Skin epidermis (tissue), 12 donors: ENCODE measurements at regions not wholly inside any gene's neighbourhood (a gene's known extent, or its start where the extent isn't known, plus 50 kb on each side); places are given as distances from the start of the nearest gene placed in this dataset.

Experiments
- H3K27ac ChIP-seq, 21 experiments: fragments of 200-600 bp; sonication (generic) in 11 of 21; one replicate each; pipeline ENCODE4 v1.5.0; 2020; ENCODE audit warnings: mild to moderate bottlenecking in 3 of 21, inconsistent platforms in 2 of 21, moderate library complexity in 2 of 21
- H3K4me3 ChIP-seq, 7 experiments: fragments of 200-600 bp; sonication (generic) in 2 of 7; one replicate each; pipeline ENCODE4 v1.5.0; 2020; ENCODE audit warnings: inconsistent platforms in 2 of 7, mild to moderate bottlenecking in 2 of 7, moderate library complexity in 1 of 7

DNA sequence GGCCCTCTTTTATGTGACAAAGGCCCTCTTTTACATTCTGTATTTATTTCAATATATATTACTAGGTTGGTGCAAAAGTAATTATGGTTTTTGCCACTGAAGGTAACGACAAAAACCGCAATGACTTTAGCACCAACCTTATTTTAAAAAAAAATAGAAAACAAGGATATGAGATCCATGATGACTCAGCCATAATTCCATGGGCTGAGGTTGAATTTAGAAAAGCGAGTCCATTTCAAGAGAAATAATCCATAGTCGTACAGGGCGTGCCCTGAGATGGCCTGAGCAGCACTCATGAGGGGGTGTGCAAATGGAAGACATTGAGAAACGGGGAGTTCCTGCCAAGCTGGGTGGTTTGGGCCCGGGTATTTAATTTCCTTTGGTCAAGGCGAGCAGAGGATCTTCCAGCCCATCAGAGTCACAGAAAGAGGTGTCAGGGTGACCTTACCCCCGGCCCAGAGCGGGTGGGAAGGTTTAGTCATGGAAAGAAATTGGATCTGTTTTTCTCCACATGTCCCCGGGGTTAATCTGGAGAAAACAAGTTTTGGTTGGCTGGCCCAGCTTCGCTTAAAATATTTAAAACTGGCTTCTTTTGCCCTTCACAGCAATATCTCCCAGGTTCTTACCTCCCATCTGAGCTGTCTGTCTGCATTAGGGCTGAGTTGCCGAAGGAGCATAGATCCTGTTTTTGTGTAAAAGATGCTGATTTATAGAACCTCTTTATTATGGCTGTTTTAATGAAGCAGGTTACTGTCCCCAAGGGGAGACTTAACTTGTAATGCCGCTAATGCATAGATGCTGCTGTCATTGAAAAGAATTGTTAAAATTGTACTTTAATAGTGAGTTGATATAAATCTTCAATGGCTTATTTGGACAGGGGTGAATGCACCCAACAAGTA, 255.6 kb downstream of the PREX1 start:
- Histone ChIP-seq H3K4me3 (no peak overlapping the region), H3K27ac (no peak overlapping the region)

DNA sequence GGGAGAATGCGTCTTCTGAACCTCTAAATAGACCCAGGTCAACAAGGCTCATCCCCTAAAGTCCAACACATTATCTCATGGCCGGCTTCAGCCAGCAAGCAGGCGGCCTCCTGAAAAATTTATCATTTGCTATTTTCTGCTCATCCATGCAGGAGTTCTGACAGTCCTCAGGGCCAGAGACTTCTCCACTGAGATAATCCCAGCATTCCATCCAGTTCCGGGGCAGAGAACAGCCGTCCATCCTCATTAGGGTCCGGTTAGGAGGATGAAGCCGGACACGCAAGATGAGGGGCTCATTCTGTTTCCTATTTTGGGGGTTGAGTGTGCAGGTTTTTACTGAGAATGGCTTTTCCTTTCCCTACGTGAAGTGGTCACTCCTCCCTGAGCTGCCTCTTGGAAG, 258.1 kb downstream of the PREX1 start:
- Histone ChIP-seq H3K4me3 (no peak overlapping the region), H3K27ac (no peak overlapping the region)

DNA sequence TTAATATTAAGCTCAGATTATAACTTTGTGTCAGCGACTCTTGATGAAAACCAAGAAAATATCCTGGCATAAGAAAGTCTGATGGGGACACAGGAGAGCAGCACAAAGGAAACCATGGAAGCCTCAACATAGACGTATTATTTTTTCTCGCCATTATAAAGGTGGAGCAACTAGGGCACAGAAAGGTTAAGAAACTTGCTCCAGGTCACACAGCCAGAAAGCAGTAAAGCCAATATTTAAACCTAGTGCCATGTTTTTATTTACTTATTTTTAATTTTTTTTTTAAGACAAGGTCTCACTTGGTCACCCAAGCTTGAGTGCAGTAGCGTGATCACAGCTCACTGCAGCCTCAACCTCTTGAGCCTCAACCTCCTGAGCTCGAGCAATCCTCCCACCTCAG, 259.3 kb downstream of the PREX1 start:
- H3K4me3 ChIP-seq, result no peak overlapping the region

DNA sequence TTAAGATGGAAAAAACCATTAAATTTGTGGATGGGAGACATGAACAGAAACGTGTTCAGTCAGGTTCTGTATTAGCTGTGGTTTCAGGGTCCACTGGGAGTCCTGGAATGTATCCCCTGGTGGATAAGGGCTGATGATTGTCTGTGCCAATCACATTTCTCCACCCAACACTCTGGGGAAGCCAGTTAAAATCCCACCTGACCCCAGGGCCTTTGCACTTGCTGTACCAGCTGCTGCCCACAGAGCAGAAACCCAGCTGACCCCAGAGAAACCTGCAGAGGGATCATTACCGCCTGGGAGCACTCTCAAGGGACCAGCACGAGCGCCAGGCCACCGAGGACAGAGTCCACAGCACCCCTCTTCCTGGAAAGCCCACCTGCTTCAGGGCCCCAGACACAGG, 260.7 kb downstream of the PREX1 start:
- Histone ChIP-seq H3K27ac (no peak overlapping the region), H3K4me3 (no peak overlapping the region)

More for the DNA sequence above, 259.3 kb downstream of the PREX1 start:
- H3K27ac ChIP-seq, result no peak overlapping the region

DNA sequence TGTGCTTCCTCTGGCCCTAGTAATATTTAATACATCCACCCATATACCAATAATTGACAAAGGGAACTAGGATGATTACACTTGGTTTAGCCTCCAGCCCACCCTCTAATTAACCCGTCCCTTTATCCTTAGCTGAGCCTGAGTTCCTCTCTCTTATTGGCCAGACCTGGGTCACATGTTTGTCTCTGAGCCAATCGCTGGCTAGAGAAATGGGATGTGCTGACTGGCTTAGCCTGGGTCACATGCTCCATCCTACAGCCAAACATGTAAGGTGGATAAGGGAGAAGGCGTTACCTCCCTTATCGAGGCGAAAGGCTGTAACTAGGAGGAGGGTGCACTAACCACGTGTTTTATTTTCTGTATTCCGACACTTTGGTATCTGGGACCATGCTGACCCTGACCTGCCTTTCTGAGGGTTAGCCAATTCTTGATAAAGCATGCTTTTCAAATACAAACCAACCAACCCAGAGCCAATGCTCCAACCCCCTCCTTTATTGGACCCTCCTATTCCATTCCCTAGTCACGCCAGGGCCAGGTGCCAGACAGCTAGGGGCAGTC, 262.7 kb downstream of the PREX1 start:
- Histone ChIP-seq H3K4me3 (no peak overlapping the region), H3K27ac (no peak overlapping the region)

DNA sequence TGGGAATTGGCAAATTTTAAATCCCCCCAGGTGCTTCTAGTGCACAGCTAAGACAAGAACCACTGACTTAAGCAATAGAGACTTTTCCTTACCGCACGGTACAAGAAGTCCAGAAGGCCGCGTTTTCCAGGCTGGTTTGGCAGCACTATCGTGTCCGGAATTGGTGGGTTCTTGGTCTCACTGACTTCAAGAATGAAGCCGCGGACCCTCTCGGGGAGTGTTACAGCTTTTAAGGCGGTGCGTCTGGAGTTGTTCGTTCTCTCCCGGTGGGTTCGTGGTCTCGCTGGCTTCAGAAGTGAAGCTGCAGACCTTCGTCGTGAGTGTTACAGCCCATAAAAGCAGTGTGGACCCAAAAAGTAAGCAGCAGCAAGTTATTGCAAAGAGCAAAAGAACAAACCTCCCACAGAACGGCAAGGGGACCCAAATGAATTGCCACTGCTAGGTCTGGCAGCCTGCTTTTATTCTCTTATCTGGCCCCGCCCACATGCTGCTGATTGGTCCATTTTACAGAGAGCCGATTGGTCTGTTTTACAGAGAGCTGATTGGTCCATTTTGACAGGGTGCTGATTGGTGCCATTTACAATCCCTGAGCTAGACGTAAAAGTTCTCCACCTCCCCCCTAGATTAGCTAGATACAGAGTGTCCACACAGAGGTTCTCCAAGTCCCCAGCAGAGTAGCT, 264.5 kb downstream of the PREX1 start:
- no peak overlapping the region for H3K27ac ChIP-seq
- H3K4me3 ChIP-seq, result no peak overlapping the region

DNA sequence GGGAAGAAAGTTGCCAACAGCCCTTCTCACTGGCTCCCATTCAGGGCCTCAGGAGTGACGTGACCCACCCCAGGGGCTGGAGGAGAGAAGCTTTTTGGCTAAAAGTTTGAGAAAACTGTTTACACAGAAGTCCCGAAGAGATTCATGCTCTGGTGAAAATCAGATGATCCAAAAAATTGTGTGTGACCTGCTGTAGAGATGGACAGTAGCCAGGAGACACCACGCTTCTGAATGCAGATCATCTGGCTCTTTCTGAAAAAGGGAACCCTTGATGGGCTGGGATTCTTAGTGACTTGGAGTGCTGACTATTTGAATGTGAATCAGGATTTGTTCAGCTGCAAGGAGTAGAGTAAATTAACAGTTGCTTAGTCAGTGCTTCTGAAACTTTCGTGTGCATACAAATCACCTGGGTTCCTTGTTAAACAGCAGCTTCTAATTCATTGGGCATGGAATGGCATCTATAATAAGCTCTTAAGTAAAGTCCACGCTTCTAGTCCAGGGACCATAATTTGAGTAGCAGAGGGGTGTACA, 265.1 kb downstream of the PREX1 start:
- H3K4me3 ChIP-seq, result no peak overlapping the region
- H3K27ac ChIP-seq, result no peak overlapping the region

DNA sequence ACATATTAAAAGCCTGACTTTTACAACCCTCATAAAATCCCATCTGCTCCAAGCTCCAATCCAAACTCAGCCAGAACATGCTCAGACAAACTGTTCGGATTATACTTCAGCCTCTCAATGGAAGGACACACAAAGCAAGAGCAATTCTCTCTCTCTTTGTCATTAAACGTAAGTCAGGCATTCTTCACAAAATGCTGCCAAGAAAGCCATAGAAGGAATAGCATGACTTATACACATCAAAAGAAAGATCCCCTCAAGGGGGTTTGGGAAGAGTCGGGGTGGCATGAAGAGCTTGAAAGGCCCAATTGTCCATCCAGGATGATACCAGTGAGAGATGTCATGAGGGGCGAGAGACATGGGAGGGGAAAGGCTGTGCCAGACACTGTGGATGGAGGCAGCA, 268.9 kb downstream of the PREX1 start:
- no peak overlapping the region for H3K27ac ChIP-seq
- no peak overlapping the region for H3K4me3 ChIP-seq

DNA sequence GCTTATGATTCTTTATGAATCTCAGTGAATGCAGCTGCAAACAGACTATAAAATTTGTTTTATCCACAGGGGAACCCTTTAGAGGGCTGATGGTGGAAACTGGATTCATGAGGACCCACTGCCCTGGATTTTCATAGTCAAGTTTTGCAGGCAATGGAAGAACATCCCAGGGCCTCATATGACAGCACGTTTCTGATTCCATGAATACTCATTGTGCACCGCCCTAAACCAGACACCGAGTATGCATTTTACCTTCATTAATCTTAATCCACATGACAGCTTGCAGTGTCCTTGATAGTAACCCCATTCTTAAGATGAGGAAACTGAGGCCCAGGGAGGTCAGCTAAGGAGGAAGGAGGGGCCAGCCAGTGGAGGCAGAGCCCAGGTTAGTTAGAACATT, 270.4 kb downstream of the PREX1 start:
- Histone ChIP-seq H3K4me3 (no peak overlapping the region), H3K27ac (no peak overlapping the region)

DNA sequence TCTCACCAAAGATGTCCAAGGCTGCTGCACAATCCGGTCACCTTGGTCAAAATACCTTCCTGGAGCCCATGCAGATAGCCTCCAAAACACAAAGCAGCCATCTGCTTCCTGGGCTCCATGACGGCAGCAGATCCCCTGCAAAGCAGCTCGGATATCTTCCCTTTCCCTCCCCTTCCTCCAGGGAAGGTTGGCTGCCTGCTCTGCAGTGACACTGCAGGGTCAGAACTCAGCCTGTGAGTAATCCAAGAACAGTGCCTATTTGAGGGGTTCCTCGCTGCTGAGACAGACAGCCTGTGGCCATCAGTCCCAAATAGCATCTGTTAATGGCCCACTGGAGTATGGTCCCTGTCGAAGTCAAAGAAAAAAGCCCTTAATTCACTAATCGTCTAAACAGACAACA, 270.8 kb downstream of the PREX1 start:
- Histone ChIP-seq H3K4me3 (no peak overlapping the region), H3K27ac (no peak overlapping the region)

DNA sequence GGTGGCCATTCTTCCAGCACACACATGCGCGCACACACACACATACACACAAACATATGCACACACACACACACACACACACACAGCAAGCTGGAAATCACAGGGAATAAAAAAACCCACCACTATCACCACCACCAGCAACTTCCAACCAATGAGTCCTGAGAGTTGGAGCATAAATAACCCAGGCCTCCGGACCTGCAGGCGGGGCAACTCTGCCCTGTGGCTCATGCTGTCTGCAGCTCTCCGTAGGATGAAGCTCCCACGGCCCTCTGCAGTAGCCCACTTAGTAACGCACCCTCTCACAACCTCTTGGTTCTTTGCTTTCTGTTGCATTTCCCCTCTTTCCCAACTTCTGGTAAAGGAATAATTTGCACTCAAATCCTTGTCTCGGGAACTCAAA, 275.2 kb downstream of the PREX1 start:
- no peak overlapping the region for H3K4me3 ChIP-seq
- no peak overlapping the region for H3K27ac ChIP-seq

DNA sequence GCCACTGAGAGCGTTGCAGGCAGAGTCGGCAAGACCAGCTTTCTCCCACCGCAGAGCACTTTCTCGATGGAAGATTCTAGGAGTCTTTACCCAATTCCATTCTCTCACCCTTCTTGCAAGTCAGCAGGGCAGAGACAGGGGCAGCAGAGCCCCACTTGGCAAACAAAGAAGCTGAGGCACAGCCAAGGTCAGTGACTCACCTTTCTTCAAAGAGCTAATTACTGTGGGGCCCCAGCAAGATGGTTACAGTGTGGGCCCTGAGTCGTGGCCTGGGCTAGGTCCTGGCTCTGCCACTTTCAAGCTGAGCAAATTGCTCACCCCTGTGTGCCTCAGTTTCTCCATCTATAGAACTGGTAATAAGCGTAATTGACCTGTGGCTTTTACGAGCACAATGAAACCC, 277.0 kb downstream of the PREX1 start:
- H3K4me3 ChIP-seq, result no peak overlapping the region

DNA sequence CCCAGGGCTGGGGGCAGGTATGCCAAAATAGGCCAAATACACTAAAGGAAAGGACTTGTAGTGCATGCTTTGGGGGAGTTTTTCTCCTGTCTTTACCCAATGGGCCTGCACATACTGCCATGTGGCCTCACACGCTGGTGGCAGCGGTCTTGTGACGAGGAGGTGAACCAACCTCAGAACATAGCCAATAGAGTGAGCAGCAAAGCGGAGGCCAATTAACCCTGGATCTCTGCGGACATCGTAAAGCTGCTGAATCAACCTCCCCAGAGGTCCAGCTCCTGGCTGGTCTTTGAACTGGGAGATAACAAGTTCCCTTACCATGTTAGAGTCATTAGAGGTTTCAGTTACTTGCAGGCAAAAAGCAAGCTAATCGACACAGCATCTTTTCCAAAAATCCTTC, 280.1 kb downstream of the PREX1 start:
- H3K27ac ChIP-seq, result no peak overlapping the region
- H3K4me3 ChIP-seq, result no peak overlapping the region

More for the DNA sequence above, 277.0 kb downstream of the PREX1 start:
- H3K27ac ChIP-seq, result no peak overlapping the region

DNA sequence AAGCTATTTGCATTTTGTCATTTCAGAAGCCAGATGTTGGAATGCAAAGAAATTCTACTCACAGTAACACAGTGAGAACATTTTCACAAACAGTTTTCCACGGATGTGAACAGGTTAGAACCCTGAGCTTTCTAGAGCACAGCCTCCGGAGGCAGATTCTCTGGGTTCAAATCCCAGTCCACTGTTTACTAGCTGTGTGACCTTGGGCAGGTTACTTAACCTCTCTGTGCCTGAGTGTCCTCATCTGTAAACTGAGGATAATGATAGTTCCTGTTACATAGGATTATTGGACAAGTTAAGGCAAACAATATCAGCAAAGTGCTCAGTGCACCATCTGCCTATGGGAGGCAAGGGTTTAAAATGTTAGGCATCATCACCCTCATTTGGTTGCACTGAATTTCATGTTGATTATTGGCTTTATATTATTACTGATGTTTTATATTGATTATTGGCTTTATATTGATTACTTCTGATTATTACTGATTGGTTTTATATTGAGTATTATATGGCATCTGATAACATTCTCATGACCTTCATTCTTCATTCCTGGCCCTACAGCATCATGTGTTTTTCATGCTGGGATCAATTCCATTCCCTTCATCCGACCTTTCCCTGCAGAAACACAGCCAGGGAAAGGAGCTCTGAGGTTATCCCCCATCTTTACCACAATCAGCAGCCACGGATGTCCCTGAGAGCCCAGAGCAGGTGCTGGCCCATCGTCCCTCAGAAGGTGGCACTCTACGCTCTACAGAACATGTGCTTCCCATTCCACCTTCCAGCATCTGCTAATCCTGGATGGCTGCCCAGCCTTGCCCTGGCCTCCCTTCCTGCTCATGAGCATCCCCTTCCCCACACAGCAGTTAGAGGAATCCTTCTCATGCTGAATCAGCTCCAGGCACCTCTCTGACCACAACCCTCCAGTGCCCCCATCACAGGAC, 283.1 kb downstream of the PREX1 start:
- H3K4me3 ChIP-seq, result no peak overlapping the region
- no peak overlapping the region for H3K27ac ChIP-seq

DNA sequence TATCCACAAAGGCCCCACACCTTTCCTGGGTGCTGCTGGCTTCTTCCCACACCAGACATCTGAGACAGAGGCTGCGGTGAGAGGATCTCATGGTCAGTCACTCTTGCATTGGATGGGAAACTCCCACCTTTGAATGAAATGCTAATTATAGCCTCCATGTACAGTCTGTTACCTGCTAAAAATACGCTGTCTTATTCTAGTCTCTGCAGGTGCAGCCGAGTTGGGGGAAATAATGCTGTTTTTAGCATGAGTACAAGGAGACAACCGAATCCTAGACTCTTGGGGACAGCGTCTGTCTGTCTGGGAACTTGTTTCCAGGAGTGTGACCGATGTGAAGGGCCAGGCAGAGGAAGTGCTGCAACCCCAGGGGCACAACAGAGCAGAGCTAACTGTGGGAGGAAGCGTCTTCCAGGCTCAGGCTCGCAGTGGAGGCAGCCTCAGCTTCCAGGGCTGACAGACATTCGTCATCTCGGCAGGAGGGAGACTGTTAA, 286.2 kb downstream of the PREX1 start:
- no peak overlapping the region for H3K27ac ChIP-seq
- no peak overlapping the region for H3K4me3 ChIP-seq

DNA sequence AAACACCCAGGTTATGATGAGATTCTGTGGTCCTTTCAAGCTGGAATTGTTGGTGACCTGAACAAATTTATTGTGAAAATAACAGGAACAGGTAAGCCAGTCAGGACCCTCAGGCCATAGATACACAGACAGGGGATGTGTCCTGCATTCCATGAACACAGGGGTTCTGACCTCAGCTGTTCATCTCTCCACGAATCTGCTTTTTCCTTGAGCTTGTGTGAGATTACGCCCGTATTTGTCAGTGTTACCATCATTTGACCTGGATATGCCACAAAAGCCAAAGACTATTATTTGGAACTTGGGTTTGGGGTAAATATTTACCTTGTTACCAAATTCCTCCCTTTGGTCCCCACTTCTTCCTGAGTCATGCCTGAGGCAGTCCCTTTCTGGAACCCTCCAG, 288.9 kb downstream of the PREX1 start:
- H3K4me3 ChIP-seq, result no peak overlapping the region
- H3K27ac ChIP-seq, result no peak overlapping the region

DNA sequence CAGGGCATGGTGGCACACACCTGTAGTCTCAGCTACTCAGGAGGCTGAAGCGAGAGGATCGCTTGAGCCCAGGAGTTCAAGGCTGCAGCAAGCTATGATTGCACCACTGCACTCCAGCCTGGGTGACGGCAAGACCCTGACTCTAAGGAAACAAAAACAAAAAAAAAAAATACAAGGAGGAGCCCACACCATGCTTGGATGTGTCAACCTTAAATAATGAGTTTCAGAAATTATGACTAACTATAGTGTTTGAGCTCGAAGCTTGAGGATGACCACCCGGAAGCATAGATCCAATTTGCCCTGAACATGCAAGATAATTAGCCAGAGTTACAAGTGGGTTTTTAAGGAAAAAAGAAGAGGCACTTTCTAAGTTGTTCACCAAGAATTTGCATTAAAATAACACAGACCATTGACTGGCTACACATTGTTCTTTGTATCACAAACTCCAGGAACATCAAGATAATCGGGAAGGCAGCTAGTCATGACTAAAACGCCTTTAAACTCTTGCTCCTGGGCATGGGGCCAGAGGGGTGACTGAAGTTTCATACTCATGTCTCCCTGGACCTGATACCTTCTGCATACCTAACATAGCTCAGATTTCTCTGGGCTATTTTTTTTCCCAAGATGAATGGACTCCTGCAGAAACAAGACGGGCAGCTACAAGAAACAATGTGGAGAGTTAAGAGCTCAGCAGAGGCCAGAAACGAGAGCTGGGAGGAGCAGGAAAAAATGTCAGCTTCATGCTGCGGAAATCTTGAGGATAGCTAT, 289.6 kb downstream of the PREX1 start:
- H3K4me3 ChIP-seq, result no peak overlapping the region
- no peak overlapping the region for H3K27ac ChIP-seq

DNA sequence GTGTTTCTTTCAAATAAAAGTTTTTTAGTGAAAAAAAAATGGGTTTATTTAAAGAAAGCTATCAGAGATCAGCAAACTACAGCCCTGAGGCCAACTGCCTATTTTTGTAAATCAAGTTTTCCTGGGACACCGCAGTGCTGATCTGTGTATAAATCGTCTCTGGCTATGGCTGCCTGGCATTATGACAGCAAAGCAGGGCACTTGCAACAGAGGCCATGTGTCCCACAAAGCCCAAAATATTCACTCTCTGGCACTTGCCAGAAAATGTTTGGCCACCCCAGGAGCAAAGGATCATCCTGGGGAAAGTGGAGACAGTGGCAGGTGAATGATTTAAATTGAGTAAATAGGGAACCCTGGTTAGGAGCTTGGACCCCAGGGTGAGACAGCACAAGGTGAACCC, 291.6 kb downstream of the PREX1 start:
- Histone ChIP-seq H3K4me3 (no peak overlapping the region), H3K27ac (no peak overlapping the region)

DNA sequence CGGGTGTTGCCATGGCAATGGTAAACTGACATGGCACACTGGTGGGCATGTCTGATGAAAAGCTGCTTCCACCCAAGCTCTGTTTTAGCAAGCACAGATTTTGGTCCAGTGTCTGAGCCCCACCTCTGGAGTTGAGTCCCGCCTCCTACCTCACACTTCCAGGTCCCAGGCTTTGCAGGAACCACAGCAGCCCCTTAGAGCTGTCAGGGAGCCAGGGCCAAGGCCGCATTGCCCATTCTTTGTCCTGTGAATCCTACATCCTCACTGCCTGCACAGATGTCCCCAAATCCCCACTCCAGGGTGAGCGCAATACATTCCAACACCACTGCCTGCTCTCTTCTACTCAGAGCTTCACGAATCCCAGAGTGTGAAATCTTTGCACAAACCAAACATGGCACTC, 292.2 kb downstream of the PREX1 start:
- H3K4me3 ChIP-seq, result no peak overlapping the region
- no peak overlapping the region for H3K27ac ChIP-seq
